Muscle of leg (tissue), 3 donors: ENCODE measurements at regions not wholly inside any gene's neighbourhood (a gene's known extent, or its start where the extent isn't known, plus 50 kb on each side); places are given as distances from the start of the nearest gene placed in this dataset.

Source experiments
- DNase-seq: peaks from one replicate; pipeline ENCODE4 v3.0.0; 2013
- H3K27ac ChIP-seq: one replicate; pipeline ENCODE4 v1.5.1; 2013; ENCODE audit warnings: mild to moderate bottlenecking, low read length, control low read depth
- H3K27me3 ChIP-seq: one replicate; pipeline ENCODE4 v1.6.1; 2013; ENCODE audit warnings: low read length; ENCODE audit not compliant: control insufficient read depth, insufficient read depth
- H3K36me3 ChIP-seq: one replicate; pipeline ENCODE4 v1.6.1; 2013; ENCODE audit warnings: low read length; ENCODE audit not compliant: control insufficient read depth, insufficient read depth
- H3K4me1 ChIP-seq: one replicate; pipeline ENCODE4 v1.6.1; 2013; ENCODE audit warnings: low read length; ENCODE audit not compliant: control insufficient read depth, insufficient read depth
- H3K4me3 ChIP-seq: one replicate; pipeline ENCODE4 v1.5.1; 2013; ENCODE audit warnings: low read length, control low read depth
- H3K9me3 ChIP-seq: replicated peaks from 2 replicates; pipeline ENCODE4 v1.6.1; 2013; ENCODE audit warnings: low read depth, low read length; ENCODE audit not compliant: control insufficient read depth
- WGBS: methylation state at CpG from one replicate; pipeline ENCODE4 v1.1.5; 2013; ENCODE audit warnings: missing lambda C conversion rate; ENCODE audit not compliant: insufficient coverage; 5-methylcytosine and 5-hydroxymethylcytosine counted together

DNA sequence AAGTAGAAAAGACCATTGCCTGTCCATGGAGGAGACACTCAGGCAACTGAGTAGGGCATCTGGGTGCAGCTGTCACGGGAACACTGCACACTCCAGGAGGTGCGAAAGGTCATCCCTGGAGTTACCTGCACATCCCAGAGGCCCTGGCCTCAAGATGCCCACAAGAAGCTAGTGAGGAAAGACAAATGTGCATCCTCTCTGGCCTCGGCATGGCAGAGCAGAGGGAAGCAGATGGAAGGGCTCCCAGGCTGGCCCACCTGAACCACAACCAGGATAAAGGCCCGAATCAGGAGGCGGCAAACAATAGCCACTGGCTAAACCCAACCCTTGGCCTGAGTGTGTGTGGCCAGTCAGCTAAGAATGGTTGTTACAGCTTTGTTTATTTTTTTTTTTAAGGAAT is 231.7 kb downstream of the SYK start:
- Histone ChIP-seq H3K9me3 (no peaks in the 10 kb centered on the region), H3K27me3 (peaks cover 5% of the 10 kb centered on the region), H3K27ac (no peak overlapping the region), H3K4me3 (no peak overlapping the region), H3K4me1 (peaks cover 3% of the 10 kb centered on the region), H3K36me3 (no peaks in the 10 kb centered on the region)
- no peak for DNase-seq
- 91% methylated on average over 5 of the region's 5 CpGs for WGBS

DNA sequence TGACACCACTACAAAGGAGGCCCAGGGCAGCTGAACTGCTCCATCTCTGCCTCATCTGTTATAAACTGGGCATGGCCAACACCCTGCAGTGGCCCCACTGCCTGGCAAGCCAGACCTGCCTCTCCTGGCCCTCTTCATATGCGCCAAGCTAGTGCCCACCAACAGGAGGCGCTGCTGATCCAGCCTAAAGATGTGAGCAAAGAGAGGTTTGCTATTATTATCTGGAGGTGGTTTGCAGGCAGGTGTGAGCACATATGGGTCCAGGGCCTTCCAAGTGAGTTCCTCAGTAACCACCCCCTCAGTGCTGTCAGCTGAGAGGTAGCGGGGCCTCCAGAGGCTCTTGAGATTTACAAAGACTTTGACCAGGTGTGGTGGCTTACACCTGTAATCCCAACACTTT is 232.2 kb downstream of the SYK start:
- 93% methylated on average over 2 of the region's 3 CpGs for WGBS
- H3K27ac ChIP-seq: no peak overlapping the region
- H3K9me3 ChIP-seq: no peaks in the 10 kb centered on the region
- H3K4me3 ChIP-seq: no peak overlapping the region
- H3K27me3 ChIP-seq: peaks cover 2% of the 10 kb centered on the region
- H3K4me1 ChIP-seq: peaks cover 3% of the 10 kb centered on the region
- no peak for DNase-seq
- H3K36me3 ChIP-seq: no peaks in the 10 kb centered on the region

DNA sequence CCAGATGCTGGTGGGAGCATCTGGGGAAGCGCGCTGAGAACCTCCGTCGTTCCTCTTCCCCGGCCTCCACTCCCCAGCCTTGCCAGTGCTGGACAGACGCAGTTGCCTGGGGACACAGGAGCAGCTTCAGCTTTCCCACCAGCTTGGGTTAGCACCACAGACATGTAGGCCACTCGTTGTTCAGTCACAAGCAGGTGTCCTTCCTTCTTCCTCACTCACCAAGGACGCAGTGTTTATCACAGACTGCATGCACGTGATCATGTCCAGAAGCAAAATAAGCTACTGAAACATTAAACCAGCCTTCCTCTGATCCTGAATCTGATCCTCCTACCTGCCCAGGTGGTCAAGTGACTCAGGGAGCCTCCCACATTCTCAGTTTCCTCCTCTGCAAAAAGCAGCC is 232.9 kb downstream of the SYK start:
- Histone ChIP-seq H3K36me3 (no peaks in the 10 kb centered on the region), H3K9me3 (no peaks in the 10 kb centered on the region), H3K4me1 (peaks cover 3% of the 10 kb centered on the region), H3K4me3 (no peak overlapping the region), H3K27me3 (peaks cover 2% of the 10 kb centered on the region), H3K27ac (no peak overlapping the region)
- WGBS: 87% methylated on average over 9 of the region's 9 CpGs
- DNase-seq: no peak

DNA sequence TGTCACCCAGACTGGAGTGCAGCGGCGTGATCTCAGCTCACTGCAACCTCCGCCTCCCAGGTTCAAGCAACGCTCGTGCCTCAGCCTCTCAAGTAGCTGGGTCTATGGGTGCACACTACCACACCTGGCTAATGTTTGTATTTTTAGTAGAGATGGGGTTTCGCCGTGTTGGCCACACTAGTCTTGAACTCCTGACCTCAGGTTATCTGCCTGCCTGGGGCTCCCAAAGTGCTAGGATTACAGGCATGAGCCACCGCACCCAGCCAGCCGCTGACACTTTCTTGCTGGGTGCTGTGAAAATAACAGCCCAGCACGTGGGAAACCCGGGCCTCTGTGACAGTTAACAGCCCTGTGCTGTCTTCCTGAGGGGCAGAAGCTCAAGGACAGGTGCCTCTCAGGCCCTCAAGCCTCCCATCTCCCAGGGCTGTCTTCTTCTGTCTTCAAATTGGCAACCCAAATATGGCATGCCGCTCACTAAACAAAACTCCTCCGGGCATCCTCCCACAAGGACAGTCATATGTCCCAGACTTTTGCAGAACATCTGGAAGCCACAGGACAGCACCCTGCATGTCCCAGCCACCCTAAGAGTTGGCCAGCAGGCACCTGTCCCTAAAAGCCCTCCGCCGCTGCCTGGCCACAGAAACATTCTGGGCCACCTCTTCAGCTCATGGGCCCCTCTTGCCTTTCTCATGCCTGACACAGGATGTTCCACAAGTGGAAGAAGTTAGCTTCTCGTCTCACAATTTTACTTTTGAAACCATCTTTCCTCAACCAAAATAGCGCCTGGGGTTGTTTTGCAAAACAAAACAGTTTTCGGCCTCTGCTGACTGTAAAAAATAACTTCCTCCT is 233.6 kb downstream of the SYK start:
- H3K9me3 ChIP-seq: no peaks in the 10 kb centered on the region
- no peak overlapping the region for H3K4me3 ChIP-seq
- H3K27ac ChIP-seq: no peak overlapping the region
- no peaks in the 10 kb centered on the region for H3K36me3 ChIP-seq
- H3K27me3 ChIP-seq: peaks cover 2% of the 10 kb centered on the region
- WGBS: 68% methylated on average over 12 of the region's 18 CpGs
- no peak for DNase-seq
- H3K4me1 ChIP-seq: peaks cover 3% of the 10 kb centered on the region

DNA sequence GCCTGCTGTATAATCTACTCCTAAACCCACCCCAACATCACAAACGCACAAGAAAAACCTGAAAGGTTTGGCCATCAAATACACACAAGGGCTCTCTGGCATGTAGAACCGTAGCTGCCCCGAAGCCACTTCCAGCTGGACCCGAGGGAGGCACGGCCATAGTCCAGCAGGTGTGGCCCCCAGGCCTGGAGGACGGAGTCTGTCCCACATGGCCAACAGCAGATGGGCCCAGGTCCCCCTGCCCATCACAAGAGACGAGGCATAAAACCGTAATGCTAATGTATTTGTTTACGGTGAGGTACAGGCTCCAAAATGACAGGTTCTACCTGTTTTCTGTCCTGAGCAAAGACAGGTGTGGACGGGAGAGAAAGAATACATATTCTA is 234.2 kb downstream of the SYK start:
- no peaks in the 10 kb centered on the region for H3K36me3 ChIP-seq
- no peak overlapping the region for H3K27ac ChIP-seq
- H3K4me1 ChIP-seq: peaks cover 3% of the 10 kb centered on the region
- no peaks in the 10 kb centered on the region for H3K9me3 ChIP-seq
- 78% methylated on average over 8 of the region's 10 CpGs for WGBS
- peaks cover 2% of the 10 kb centered on the region for H3K27me3 ChIP-seq
- no peak overlapping the region for H3K4me3 ChIP-seq
- no peak for DNase-seq

DNA sequence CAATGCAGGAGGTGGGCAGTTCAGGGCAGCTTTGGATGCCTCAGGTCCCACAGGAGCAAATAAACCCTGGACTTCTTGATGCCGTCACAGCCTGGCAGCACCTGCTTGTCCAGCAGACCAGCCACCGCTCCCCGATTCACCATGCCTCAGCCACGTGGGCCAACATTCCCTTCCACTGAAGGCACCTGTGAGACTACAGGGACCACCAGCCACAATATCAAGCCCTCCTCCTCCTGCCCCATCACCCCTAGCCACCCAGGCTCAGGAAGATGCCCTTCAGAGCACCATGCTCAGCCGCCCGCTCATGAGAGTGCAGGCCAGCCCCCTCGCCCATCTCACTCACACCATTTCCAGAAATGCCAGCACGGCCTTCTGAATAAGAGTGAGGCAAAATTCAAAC is 234.7 kb downstream of the SYK start:
- no peak overlapping the region for H3K27ac ChIP-seq
- DNase-seq: no peak
- peaks cover 2% of the 10 kb centered on the region for H3K27me3 ChIP-seq
- H3K9me3 ChIP-seq: no peaks in the 10 kb centered on the region
- no peaks in the 10 kb centered on the region for H3K36me3 ChIP-seq
- WGBS: 85% methylated on average over 6 of the region's 8 CpGs
- no peak overlapping the region for H3K4me3 ChIP-seq
- H3K4me1 ChIP-seq: peaks cover 3% of the 10 kb centered on the region

DNA sequence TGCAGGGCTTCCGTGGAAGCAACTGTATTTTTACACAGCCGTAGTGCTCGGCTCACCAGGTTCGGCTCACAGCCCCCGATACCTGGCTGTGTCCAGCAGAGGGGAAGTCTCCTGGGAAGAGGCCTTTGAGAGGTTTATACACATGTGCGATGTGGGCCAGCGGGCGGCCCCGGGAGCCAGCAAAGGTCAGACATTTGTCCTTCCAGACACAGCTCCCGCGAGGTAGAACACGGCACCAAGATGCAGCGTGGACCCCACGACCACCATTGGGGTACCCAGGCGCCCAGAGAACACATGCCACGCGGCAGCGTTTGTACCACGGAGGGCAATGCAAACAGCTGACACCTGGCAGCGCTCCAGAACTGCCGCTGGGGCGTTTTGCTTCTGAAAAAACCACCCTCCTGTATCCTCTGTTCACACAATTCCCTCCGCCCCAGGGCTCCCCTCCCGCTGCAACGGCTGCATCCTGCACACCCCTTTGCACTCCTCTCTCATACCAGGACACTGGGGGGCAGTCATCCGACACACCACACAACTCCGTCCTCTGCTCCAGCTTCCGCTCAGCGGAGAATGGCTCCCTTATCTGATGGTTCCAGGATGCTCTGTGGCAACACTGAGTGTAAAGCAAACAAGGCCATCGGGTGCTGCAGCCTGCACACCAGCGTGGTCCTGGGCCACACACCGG is 235.3 kb downstream of the SYK start:
- WGBS: 26% methylated on average over 30 of the region's 32 CpGs
- H3K9me3 ChIP-seq: no peaks in the 10 kb centered on the region
- no peaks in the 10 kb centered on the region for H3K36me3 ChIP-seq
- DNase-seq: peak; percentile 81
- peaks cover 3% of the 10 kb centered on the region for H3K4me1 ChIP-seq
- H3K4me3 ChIP-seq: no peak overlapping the region
- no peak overlapping the region for H3K27ac ChIP-seq
- peaks cover 2% of the 10 kb centered on the region for H3K27me3 ChIP-seq

DNA sequence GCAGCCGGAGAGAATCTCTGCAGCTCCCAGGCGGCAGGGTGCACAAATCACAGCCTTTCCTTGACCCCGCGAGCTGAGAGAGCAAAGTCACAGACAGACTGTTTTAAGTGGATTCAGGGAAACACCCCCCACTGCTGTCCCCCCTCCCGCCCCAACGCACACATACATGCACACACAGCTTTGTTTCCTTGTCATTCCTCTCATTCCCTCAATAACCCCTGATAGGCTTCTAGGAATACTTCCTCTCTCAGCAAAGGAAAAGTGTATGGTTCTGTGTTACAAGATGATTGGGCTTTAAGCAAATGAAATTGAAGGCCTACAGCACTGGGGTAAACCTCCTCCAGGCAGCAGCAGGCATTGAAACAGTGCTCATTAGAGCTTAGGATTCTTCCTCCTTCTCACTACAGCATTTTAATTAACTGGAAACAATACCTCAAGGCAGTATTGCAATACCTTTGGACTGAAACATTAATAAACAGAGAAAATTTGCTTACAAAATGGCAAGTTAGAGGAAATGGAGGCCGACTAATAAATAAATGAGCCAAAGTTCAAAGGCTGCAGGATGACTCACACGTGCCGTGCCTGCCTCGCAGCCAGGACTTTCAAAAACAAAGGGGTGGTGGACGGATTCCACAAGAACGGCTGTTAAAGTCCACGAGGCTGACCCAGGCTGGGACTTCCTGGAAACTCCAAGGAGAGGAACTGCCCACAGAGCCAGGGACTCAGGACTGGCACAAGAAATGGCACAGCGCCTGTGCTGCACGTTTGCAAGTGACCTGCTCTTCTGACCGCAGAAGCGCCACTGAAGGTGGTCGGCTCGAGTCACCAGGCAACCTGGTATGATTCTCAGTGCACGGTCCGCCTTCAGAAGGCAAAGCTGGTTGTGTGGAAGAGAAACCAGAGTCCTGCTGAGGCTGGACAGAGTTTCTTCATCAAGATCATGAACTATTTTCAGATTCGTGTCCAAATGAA is 236.2 kb downstream of the SYK start:
- Histone ChIP-seq H3K27me3 (peaks cover 2% of the 10 kb centered on the region), H3K4me1 (peaks cover 3% of the 10 kb centered on the region), H3K4me3 (no peak overlapping the region), H3K36me3 (no peaks in the 10 kb centered on the region), H3K9me3 (no peaks in the 10 kb centered on the region), H3K27ac (no peak overlapping the region)
- 53% methylated on average over 20 of the region's 22 CpGs for WGBS
- peak; percentile 17 for DNase-seq

DNA sequence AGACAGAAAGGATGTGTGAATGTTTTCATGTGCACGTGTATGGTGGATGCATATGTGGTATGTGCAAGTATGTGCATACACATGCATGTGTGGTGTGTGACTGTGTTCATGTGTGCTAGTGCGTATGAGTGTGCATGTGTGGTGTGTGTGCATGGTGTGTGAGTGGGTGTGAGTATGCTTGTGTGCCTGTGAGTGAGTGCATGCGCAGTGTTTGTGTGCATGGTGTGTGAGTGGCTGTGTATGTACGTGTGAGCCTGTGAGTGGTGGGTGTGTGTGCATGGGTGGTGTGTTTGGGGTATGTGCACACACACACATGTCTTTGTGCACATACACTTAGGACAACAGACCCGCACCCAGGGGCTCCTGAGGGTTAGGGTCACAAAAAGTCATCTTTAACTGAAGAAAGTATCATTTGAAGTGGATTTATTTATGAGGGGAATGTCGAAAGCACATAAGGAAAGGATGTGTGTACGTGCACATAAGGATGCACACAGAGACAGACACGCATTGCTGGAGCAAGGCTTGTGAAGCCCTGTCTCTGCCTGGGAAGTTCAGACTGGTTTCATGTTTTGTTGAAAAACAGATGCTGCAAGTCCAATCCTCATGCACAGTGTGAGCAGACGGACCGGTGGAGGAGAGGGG is 237.0 kb downstream of the SYK start:
- Histone ChIP-seq H3K4me3 (no peak overlapping the region), H3K36me3 (no peaks in the 10 kb centered on the region), H3K27me3 (peaks cover 2% of the 10 kb centered on the region), H3K4me1 (peaks cover 6% of the 10 kb centered on the region), H3K27ac (no peak overlapping the region), H3K9me3 (no peaks in the 10 kb centered on the region)
- no peak for DNase-seq
- 62% methylated on average over 8 of the region's 10 CpGs for WGBS
